ENCODE measurements at regions not wholly inside any gene's neighbourhood (a gene's known extent, or its start where the extent isn't known, plus 50 kb on each side); places are given as distances from the start of the nearest gene placed in this dataset.
"Not testable (repeated sequence)": the region's sequence is repeated elsewhere in the genome, so short reads cannot be mapped to it uniquely, and the experiment has no call there.

DNA sequence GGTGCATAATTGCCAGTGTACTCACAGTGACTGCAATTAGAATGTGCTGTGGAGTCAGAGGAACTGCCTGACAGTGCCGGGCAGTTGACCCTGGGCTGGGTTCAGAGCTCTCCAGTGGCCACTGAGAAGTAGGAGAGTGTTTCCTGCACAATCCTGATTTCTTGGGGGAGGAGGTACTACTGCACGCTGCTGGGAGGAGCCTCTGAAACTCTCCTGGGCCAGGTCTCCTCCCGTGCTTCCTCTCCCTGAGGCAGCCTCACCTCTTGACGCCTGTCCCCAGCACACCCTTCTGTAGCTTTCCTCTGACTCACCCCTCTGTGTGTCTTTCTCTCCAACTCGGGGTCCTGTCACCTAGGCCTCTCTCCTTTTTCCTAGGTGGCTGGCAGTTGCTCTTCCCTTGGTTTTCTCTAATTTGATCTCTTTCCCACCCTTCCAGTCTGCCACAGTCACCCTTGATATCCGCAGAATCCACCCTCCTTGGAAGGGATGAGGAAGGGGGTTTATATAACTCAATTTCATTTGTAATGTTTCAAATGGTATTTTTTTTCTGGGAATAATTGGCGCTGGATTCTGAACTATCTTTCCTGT, 264.7 kb upstream of the PLGLB2 start:
- TF ChIP-seq EZH2phosphoT487 (IDR thresholded peaks at IDR 0.05; ENCODE audit: insufficient read depth, low read depth); EZH2 (IDR thresholded peaks at IDR 0.05; ENCODE audit: insufficient read depth, poor library complexity, severe bottlenecking): not testable (repeated sequence)
